ENCODE measurements at regions not wholly inside any gene's neighbourhood (a gene's known extent, or its start where the extent isn't known, plus 50 kb on each side); places are given as distances from the start of the nearest gene placed in this dataset.

DNA sequence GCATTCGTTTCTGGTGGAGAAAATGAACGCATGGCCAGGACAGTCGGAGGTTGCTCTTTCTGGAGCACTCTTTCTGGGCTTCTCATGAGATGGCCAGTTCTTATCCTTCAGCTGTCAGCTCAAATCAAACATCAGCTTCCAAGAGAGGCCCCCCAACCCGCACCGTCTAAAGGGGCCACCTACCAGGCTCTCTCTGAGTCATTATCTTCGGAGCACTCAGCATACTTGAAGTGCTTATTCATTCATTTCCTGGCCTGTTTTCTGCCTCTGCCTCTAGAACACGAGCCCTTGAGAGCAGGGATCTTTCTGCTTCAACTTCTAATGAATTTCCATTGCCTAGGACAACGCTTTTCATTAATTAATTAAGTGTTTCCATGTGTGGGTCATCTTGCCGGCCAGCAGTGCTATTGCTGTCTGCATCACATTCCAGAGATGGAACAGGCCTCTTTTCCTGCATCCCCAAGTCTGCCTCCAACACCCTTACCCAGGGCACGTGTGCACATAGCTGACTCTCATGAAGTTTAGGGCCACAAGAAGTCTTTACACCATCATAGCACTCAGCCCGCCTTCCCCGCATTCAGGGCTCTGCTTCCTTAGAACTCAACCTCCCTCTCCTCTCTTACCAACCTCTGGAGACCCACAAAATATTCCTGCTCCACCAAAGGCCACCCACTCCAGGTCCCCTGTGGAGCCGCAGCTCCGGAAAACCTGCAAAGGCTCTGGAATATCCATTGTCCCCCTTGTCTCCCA is 52.1 kb upstream of the LAPTM5 start:
- Histone ChIP-seq H3K27ac (ENCODE audit: insufficient read depth, low read depth, low read length, poor library complexity, severe bottlenecking) (no peak overlapping the region), H3K27me3 (ENCODE audit: control insufficient read depth, insufficient read depth, low read length, poor library complexity, severe bottlenecking) (no peaks in the 10 kb centered on the region), H3K36me3 (ENCODE audit: control insufficient read depth, insufficient read depth, low read length) (no peaks in the 10 kb centered on the region), H3K4me3 (ENCODE audit: insufficient read depth, low read depth, low read length) (no peak overlapping the region), H3K4me1 (ENCODE audit: control insufficient read depth, insufficient read depth, low read length) (peaks cover 38% of the 10 kb centered on the region), H3K9me3 (ENCODE audit: control insufficient read depth, low read length) (no peaks in the 10 kb centered on the region)
- WGBS, 2 experiments, result 51 to 57% methylated on average over 14 of the region's 14 CpGs

DNA sequence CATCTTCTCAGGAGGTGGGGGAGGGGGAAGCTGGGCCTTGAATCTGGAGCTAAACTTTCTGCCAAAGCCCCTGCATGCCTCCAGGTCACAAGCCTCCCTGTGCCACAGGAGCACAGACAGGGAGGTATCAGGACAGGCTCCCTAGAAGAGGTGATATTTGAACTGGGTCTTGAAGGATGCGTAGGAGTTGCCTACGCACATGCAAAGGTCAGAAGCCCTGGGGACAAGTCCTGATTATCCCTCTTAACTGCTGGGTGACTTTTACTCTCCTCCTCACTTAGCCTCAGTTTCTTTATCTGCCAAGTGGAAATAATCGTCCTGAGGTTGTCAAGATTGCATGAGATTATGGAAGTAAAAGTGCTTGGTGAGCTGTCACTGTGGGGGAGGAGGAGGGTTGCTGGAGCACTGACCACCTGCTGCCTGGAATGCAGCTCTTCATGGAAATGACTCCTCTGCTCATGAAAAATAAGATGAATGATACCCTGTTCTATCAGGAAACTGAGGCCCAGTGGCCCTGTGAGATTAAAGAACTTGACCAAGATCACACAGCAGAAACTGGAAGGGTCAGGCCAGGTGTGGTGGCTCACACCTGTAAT is 50.6 kb upstream of the LAPTM5 start:
- Histone ChIP-seq H3K4me3 (ENCODE audit: insufficient read depth, low read depth, low read length) (no peak overlapping the region), H3K4me1 (ENCODE audit: control insufficient read depth, insufficient read depth, low read length) (peaks cover 41% of the 10 kb centered on the region)

DNA sequence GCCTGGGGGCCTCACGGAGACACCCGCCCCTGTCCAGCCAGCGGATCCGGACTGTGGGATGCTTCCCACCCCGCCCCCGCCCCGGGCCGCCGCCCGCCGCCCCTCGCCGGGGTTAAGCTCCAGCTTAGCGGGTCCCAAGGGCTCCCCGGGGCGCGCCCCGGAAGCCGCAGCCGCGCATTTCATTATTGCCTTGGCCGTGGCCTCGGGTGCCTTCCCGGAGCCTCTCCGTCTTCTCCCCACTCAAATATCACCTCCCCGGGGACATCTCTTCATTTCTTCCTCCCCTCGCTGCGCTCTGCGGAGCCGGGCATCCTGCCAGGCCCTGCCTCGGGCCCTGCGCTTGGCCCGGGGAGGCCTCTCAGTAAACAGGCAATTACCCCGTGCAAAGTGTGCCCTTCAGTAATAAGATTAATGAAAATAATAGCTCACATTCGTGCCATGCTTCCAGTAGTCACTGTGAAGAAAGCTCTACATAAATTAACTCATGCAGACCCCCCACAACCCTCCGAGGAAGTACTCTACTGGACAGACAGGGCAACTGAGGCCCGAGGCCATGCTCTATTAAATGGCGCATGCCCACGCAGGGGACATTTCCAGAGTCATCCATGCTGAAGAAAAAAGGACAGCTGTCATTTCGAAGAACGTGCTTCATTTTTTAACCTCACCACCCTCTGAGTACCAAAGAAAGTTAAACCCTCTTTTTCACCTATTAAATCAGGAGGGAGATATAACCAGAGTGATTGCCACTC is 49.9 kb upstream of the LAPTM5 start:
- Histone ChIP-seq H3K27me3 (ENCODE audit: control insufficient read depth, insufficient read depth, low read length, poor library complexity, severe bottlenecking) (no peaks in the 10 kb centered on the region), H3K27ac (ENCODE audit: insufficient read depth, low read depth, low read length, poor library complexity, severe bottlenecking) (no peak overlapping the region), H3K4me3 (ENCODE audit: insufficient read depth, low read depth, low read length) (no peak overlapping the region), H3K36me3 (ENCODE audit: control insufficient read depth, insufficient read depth, low read length) (no peaks in the 10 kb centered on the region), H3K9me3 (ENCODE audit: control insufficient read depth, low read length) (no peaks in the 10 kb centered on the region), H3K4me1 (ENCODE audit: control insufficient read depth, insufficient read depth, low read length) (peaks cover 41% of the 10 kb centered on the region)
- WGBS, 2 experiments, result 91 to 92% methylated on average over 41 of the region's 41 CpGs

More for the DNA sequence above, 50.6 kb upstream of the LAPTM5 start:
- Histone ChIP-seq H3K27me3 (ENCODE audit: control insufficient read depth, insufficient read depth, low read length, poor library complexity, severe bottlenecking) (no peaks in the 10 kb centered on the region), H3K9me3 (ENCODE audit: control insufficient read depth, low read length) (no peaks in the 10 kb centered on the region), H3K36me3 (ENCODE audit: control insufficient read depth, insufficient read depth, low read length) (no peaks in the 10 kb centered on the region), H3K27ac (ENCODE audit: insufficient read depth, low read depth, low read length, poor library complexity, severe bottlenecking) (no peak overlapping the region)
- WGBS, 2 experiments, result 78 to 85% methylated on average over 3 of the region's 3 CpGs

All from ectodermal cell (in vitro differentiated cells).